ENCODE measurements at regions not wholly inside any gene's neighbourhood (a gene's known extent, or its start where the extent isn't known, plus 50 kb on each side); places are given as distances from the start of the nearest gene placed in this dataset.
A peak's percentile ranks its signal among the peaks of the same experiment; 100 is the strongest.
"Not testable (repeated sequence)": the region's sequence is repeated elsewhere in the genome, so short reads cannot be mapped to it uniquely, and the experiment has no call there.

DNA sequence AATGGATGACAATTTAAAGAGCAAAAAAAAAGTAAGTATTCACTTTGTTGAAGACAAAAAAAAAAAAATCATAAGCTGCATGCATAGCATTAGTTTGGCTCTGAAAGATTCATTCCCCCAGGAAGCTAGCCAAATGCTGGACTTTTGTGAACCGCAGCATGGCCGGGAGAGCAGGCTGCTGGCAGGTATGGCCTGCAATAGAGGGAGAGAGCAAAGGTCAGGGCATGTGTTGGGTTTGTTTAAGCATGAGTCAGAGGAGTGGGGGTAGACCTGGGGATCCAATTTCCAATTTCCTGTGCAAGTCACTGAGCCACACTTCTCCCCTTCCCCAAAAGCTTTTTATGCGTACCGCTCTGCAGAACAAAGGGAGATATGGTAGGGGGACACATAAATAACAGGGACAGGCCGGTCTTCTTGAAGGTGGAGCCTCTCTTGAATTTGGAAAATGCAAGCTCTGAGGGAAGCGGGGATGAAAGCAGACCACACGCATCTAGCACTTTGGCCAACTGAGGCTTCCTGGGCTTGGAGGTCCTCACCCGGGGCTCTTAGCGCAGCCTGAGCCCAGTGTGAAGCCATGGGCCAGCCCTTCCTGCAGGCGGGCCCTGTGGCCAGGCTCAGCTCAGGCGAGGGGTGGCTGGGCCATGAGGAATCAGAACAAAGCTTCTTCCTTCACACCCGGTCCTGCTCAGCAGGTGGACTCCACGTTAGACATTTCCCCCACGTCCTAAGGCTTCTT lies 171.1 kb downstream of the TOMM20 start:
- DNase-seq, result no peak

DNA sequence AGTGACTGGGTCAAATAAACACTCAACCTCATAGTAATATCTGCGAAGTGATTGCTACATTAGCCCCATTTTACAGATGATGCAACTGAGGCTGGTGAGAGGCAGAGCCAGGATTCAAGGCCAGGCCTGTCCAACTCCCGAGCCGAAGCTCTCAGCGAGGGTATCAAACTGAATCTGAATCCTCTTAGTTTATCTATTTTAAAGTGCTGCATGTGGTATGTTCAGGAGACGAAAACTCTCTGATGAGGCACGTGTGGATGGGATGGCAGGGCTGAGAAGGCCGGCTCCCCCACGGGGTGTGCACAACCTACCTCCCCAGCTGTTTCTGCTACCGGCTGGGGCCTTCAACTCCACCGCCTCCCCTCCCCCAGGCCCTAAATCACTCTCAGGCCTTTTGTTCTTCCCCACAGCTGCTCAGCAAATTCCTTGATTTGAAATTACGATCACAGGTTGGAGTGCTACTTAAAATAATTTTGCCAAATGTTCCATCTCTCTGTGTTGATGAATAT lies 171.8 kb downstream of the TOMM20 start:
- no peak for DNase-seq

DNA sequence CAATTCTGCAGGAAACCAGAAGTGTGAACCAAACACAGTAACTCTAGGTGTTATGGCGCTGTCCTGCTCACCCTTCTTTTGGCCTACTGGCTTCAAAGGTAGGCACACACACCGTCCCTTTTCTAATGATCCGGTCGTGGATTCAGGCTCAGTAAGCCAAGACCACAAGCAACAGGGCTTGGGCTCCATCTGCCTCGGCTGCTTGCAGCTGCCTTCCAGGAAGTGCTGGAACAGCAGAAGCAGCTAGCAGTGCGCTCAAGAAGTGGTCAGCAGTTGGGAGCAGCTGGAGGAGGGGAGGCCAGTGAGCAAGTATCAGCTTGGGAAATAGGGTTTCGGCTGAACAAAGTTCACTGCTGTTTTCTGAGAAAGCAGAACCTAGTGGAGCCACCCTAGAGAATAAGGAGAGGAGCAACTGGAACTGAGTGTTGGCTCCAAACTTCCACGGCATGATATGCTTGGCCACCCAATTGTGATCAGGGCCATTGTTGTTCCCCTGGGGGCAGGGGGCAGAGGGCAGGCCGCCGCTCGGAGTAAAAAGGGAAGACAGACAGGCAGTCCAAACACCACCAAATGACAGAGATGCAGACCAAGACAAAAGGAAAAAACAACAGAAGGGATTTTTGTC lies 173.4 kb downstream of the TOMM20 start:
- peak; percentile 44 for DNase-seq

DNA sequence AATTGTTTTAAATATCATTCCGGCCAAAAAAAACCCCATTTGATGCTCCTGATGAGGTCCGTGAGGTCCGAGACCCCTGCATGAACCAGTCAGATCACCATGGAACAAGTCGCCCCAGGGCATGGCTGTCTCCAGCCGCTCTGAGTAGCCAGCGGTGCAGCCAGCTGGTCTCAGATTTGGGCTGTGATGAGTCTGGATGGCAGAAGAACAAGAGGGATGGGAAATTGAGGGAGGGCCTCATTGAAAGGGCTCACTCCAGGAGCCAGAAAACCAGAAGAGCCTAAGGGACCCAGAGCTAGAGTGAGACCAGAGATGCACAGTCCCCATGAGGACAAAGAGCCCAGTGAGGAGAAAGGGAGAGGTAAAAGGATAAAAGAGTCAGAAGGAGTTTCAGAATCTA lies 174.0 kb downstream of the TOMM20 start:
- DNase-seq, result no peak

DNA sequence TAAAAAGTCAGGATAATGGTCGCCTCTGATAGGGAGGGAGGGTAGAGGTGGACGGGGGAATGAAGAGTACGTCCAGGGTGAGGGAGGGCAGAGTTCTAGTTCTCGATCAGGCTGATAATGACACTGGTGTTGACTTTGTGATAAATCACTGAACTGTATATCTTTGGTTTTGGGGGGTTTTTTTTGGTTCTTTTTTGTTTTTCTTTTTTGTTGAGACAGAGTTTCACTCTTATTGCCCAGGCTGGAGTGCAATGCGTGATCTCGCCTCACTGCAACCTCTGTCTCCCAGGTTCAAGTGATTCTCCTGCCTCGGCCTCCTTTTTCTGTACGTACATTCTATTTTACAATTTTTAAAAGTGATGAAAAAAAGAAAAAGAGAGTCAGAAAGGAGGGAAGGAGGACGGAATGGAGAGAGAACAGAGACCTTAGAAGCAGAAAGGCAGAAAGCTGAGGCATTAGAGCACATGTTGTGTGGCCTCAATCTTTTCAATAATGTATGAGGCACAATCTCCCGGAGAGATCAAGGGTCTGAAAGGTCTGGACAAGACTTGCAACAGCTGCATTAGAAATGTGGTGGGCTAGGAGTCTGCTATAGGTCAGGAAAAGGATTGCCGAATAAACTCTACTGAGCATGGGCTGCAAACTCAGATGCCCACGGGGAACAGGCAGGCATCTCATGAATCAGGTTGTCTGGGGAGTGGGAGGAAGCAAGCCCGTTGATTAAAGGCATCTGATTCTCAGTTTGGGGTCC lies 174.8 kb downstream of the TOMM20 start:
- DNase-seq, result no peak

DNA sequence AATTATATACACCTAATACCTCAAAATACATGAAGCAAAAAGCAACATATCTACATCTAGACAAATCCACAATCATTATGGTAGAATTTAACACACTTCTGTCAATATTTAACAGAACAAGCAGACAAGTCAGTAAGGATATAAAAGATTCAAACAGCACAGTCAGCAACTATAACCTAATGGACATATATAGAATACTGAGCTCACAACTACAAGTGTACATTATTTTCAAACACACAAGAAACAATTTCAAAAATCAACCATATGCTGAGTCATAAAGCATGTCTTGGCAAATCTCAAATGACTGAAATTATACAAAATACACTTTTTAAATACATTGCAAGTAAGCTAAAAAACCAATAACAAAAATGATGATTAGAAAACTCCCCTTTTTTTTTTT lies 178.0 kb downstream of the TOMM20 start:
- DNase-seq, result no peak

DNA sequence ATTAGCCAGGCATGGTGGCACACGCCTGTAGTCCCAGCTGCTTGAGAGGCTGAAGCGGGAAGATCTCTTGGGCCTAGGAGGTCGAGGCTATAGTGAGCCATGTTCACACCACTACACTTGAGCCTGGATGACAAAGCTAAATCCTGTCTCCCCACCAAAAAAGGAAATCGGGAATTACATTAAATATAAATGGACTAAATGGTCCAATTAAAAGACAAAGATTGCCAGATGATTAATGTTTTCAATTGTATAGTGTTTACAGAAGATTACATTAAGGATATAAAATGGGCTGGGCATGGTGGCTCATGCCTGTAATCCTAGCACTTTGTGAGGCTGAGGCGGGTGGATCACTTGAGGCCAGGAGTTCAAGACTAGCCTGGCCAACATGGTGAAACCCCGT lies 179.1 kb downstream of the TOMM20 start:
- DNase-seq, result not testable (repeated sequence)

DNA sequence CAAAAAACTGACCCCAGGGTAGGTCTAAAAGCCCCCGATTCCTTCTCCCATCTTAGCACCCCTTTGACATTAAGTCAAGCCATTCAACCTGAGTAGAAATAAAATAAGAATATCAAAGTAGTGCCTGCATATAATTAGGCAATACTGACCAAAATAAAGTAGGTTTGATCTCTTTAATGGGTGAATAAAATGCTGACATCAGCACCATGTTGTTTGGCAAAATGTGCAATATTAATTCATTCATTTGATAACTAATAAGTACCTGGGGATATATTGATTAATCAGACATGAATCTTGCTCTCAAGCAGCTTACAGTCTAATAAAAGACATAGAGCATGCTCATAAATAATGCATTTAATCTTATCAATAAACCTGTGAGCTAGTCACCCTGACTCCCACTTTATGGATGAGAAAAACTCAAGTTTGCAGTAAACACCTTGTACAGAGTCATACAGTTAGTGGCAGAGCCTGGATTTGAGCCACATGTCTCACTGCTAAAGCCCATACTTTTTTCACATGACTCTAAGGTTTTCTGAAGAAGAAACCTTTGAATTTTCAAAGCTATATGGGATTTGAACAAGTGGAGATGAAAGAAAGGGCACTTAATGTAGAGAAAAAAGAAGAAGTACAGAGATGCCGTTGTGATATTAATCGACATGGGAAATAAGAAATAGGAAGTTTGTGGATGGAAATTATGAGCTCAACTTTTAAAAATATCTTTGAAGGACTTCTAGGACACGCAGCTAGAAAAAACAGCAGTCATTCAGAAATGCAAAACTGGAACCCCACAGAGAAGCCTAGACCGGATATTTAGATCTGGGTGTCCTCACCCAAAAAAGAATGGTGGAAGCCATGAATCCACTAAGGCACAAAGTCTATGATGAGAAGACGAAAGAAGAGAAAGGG lies 183.9 kb downstream of the TOMM20 start:
- DNase-seq, result peak; percentile 47

- DNase-seq, result no peak
Observed at GRCh38 chr1:234943836-234944402, 184.7 kb downstream of the TOMM20 start.

- peak; percentile 85 for DNase-seq
Observed at GRCh38 chr1:234942879-234943506, 185.6 kb downstream of the TOMM20 start.

GRCh38 chr1:234942012-234942332 lies 186.7 kb downstream of the TOMM20 start:
- no peak for DNase-seq

- DNase-seq, result no peak
Observed at GRCh38 chr1:234941321-234942011, 187.2 kb downstream of the TOMM20 start.

DNA sequence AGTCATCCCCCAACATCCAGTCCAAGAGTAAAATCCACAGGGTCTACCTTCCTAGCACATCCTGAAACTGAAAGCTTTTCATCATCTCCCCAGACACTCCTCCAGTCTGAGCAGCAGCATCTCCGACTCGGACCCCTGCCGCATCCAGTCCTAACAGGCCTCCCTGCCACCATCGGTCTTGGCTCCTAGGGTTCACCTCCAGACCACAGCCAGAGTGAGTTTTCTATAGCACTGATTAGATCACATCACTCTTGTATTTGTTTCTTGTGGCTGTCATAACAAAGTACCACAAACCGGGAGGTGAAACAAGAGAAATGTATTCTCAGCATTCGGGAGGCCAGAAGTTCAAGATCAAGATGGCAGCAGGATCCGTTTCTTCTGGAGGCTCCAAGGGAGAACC lies 187.8 kb downstream of the TOMM20 start:
- DNase-seq, result no peak

DNA sequence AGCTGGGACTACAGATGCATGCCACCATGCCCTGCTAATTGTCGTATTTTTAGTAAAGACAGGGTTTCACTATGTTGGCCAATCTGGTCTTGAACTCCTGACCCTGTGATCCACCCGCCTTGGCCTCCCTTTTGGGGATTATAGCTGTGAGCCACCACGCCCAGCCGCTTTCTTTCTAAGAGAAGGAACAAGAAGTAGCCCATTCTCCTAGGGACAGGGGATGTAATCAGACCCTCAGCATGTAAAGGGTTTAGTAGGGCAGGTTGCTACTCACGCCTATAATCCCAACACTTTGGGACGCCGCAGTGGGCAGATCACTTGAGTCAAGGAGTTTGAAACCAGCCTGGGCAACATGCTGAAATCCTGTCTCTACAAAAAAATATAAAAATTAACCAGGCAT lies 189.7 kb downstream of the TOMM20 start:
- DNase-seq, result no peak

GRCh38 chr1:234938135-234938534 lies 190.5 kb downstream of the TOMM20 start:
- no peak for DNase-seq

DNA sequence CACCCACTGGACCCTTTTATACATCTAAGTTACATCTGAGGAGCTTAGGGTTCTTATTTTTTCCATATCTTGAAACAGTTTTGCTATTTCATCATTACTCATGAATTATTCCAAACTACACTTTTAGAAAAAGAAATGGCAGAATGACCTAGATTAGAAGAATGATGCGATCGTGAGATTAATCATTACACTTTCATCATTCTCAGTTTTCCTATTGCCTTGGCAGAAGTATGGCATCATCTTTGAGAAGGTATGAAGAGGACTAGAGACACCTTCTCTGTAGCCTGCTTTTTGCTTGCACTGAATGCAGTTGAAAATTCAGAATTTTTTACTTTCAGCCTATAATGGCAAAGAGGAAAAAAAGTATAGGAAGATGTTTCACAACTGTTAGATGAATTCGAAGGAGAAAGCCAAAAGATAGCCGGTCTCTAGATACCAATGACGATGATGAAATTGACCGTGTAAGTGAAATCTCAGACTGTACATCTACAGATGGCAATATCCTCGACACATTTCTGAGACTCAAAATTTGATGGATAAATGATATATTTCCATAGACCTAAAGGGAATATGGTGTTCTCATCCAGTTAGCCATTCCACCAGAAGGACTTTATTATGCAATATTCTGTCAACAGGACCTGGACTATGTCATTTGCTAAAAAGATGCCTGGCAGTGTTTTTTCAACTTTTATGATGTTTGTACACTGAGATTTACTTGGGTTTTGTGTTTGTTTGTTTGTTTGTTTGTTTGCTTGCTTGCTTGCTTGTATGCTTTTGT lies 191.8 kb downstream of the TOMM20 start:
- no peak for DNase-seq

GRCh38 chr1:234934611-234935033 lies 194.0 kb downstream of the TOMM20 start:
- no peak for DNase-seq

DNA sequence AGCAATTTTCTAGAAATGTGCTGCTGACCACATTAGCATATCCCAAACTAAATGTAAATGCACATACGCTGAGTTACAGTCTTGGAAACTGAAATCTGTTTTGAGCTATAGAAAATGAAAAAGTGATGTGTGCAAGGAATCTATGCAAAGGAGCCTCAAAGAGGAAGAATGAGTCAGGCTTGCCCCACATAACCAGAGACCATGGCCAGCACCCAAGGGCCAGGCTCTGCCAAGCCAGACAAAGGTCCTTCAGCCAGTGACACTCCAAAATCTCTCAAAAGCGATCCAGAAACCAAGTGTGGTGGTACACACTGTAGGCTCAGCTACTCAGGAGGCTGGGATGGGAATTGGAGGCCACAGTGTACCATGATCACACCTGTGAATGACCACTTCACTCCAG lies 195.2 kb downstream of the TOMM20 start:
- no peak for DNase-seq

- DNase-seq, result peak; percentile 16
Observed at GRCh38 chr1:234932511-234933430, 195.9 kb downstream of the TOMM20 start.
